ENCODE measurements at regions not wholly inside any gene's neighbourhood (a gene's known extent, or its start where the extent isn't known, plus 50 kb on each side); places are given as distances from the start of the nearest gene placed in this dataset.

DNA sequence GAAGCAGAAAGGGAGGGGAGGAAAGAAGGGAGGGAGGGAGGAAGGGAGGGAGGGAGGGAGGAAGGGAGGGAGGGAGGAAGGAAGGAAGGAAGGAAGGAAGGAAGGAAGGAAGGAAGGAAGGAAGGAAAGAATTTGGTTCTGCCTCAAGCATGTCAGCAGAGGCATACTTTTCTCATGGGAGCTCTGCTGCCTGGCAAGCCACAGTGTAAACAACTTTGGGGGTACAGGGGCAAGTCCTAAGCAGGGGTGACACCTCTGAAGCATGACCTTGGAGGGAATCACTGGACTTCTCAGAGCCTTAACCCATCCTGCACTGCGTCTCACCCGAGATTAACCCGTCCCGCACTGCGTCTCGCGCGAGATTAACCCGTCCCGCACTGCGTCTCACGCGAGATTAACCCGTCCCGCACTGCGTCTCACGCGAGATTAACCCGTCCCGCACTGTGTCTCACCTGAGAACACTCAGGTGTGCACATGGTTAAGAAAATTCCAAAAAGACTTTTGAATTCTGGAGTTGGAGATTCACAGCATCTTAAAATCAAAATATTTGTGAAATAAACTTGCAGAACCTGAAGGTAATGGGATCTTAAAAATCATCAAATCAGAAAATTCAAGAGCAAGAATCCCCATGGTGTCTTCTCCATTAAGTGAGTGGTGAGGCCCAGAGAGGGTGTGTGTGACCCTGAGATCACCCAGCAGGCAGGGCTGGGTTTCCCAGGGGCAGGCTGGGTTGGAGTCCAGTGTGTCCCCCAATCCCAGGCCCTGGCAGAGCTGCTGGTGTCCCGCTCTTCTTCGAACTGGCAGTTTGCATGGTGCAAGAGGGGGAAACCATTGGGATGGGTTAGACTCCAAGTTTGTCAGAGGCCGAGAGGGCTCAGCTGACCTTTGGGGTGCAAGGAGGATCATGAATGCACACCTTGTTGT lies 190.4 kb downstream of the MN1 start:
- H3K36me3 ChIP-seq (ENCODE audit: control insufficient read depth, insufficient read depth, low read length), result no peaks in the 10 kb centered on the region
- DNase-seq (ENCODE audit: low read depth), result no peak
- TF ChIP-seq, protein P1, sequence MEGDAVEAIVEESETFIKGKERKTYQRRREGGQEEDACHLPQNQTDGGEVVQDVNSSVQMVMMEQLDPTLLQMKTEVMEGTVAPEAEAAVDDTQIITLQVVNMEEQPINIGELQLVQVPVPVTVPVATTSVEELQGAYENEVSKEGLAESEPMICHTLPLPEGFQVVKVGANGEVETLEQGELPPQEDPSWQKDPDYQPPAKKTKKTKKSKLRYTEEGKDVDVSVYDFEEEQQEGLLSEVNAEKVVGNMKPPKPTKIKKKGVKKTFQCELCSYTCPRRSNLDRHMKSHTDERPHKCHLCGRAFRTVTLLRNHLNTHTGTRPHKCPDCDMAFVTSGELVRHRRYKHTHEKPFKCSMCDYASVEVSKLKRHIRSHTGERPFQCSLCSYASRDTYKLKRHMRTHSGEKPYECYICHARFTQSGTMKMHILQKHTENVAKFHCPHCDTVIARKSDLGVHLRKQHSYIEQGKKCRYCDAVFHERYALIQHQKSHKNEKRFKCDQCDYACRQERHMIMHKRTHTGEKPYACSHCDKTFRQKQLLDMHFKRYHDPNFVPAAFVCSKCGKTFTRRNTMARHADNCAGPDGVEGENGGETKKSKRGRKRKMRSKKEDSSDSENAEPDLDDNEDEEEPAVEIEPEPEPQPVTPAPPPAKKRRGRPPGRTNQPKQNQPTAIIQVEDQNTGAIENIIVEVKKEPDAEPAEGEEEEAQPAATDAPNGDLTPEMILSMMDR (IDR thresholded peaks at IDR 0.05; ENCODE audit: insufficient read depth, low read length, poor library complexity, severe bottlenecking), result no peak
- no peak overlapping the region for H3K4me3 ChIP-seq (ENCODE audit: low read depth, low read length)
- peaks cover 54% of the 10 kb centered on the region for H3K27me3 ChIP-seq (ENCODE audit: control insufficient read depth, insufficient read depth, low read length)

DNA sequence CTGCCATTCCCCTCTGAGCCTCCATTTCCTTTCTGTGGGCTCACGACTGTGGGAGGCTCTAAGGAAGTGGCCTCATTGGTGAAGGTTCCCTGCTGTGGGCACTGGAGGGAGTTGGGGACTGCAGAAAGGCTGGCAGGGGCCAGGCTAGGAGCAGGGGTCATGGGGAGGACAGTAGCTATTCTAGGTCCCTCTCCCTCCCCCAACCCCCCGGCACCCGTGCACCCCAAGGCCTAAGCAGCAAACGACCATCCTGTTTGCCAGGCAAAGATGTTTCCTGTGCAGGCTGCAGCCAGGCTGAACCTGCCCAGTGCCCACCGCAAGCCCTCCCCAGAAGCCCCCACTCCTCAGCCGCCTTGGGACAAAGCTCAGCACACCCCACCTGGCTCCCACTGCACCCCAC lies 189.4 kb downstream of the MN1 start:
- TF ChIP-seq, protein P1 (IDR thresholded peaks at IDR 0.05; ENCODE audit: insufficient read depth, low read length, poor library complexity, severe bottlenecking), result no peak
- H3K4me3 ChIP-seq (ENCODE audit: low read depth, low read length), result no peak overlapping the region
- no peak for DNase-seq (ENCODE audit: low read depth)
- H3K36me3 ChIP-seq (ENCODE audit: control insufficient read depth, insufficient read depth, low read length), result no peaks in the 10 kb centered on the region
- H3K27me3 ChIP-seq (ENCODE audit: control insufficient read depth, insufficient read depth, low read length), result peaks cover 56% of the 10 kb centered on the region

DNA sequence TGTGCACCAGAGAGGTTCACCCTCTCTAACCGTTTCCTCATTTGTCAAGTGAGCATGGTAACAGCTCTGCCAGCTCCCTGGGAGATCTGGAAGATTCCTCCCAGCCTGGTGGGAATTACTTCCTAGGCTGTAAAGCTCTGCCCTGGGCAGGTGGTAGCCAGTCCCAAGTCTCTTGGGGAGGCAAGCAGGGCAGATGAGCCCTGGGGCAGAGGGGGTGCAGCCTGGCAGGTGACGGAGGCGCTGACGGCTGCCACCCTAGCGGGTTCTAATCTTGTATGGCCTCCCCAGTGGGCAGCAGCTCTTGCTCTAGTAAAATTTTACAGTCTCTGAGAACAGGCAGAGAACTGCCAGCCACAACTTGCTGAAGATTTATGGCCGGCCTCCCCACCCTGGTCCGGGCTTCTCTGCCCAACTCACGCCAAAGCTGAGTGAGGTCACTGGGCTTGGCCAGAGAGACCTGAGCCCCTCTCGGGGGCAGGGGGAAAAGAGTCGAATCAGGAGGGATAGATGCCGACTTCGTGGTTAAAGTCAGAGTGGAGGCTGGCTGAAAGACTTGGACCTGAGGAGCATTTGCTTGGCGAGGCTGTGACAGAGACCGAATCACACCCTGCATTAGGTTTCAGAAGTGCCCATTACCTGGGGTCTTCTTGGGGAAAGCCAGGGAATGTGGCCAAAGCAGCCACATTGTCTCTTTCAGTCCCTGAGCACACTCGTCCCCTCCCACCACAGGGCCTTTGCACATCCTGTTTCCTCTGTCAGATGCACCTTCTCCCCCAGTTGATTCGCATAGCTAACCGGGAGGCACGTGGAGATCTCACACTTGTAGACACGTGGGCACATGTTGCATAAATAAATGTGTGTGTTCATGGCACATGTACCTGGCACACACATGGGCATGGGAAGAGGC lies 188.2 kb downstream of the MN1 start:
- Histone ChIP-seq H3K27me3 (ENCODE audit: control insufficient read depth, insufficient read depth, low read length) (peaks cover 52% of the 10 kb centered on the region), H3K36me3 (ENCODE audit: control insufficient read depth, insufficient read depth, low read length) (no peaks in the 10 kb centered on the region), H3K4me3 (ENCODE audit: low read depth, low read length) (no peak overlapping the region)
- TF ChIP-seq, protein P1 (IDR thresholded peaks at IDR 0.05; ENCODE audit: insufficient read depth, low read length, poor library complexity, severe bottlenecking), result no peak
- DNase-seq (ENCODE audit: low read depth), result no peak

DNA sequence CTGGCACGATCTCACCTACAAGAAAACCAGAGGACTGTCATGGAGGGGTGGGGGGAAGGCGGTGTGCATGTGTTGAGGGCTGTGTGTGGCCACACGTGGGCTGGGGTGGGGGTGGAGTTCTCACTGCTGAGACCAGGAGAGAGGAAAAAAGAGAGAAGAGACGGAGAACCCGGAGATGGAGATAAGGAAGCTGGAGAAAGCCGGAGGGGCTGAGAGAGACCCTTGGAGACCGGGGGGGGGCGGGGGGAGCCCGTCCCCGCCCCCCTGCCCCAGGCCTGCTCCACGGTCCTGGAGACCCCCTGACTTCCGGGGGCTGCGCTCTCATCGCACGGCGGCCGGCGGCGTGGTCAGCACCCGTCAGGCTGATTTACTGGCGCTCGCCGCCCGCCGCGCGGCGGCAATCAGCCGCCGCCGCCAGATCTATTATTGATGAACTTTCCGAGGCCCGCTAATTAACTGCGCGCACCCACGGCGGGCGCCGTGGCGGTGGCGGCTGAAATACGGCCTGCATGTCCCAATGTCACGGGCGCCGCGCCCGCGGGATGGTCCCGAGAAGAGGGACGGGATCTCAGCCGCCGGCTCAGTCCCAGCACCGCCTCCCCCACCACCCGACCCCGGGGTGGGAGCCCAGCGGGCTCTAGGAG lies 187.4 kb downstream of the MN1 start:
- Histone ChIP-seq H3K4me3 (ENCODE audit: low read depth, low read length) (peak overlapping the region; percentile 2), H3K36me3 (ENCODE audit: control insufficient read depth, insufficient read depth, low read length) (no peaks in the 10 kb centered on the region), H3K27me3 (ENCODE audit: control insufficient read depth, insufficient read depth, low read length) (peaks cover 55% of the 10 kb centered on the region)
- DNase-seq (ENCODE audit: low read depth), result no peak
- TF ChIP-seq, protein P1 (IDR thresholded peaks at IDR 0.05; ENCODE audit: insufficient read depth, low read length, poor library complexity, severe bottlenecking), result no peak

DNA sequence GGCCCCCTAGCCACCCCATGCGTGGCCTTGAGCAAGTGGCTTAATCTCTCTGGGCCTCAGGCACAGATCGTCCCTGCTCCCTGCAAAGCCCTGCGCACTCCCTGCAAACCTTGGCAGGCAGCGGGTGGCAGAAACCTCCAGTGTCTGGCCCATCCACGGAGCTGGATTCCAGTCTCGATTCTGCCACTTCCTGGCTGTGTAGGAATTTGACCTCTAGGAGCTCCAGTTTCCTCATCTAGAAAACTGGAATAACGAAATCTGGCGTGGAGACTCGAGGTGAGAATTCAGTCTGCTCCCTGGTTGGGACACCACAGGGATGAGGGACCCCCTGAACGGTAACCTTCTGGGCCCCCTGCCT lies 186.9 kb downstream of the MN1 start:
- TF ChIP-seq, protein P1 (IDR thresholded peaks at IDR 0.05; ENCODE audit: insufficient read depth, low read length, poor library complexity, severe bottlenecking), result no peak
- H3K27me3 ChIP-seq (ENCODE audit: control insufficient read depth, insufficient read depth, low read length), result peaks cover 55% of the 10 kb centered on the region
- no peak overlapping the region for H3K4me3 ChIP-seq (ENCODE audit: low read depth, low read length)

More for the DNA sequence above, 186.9 kb downstream of the MN1 start:
- H3K36me3 ChIP-seq (ENCODE audit: control insufficient read depth, insufficient read depth, low read length), result no peaks in the 10 kb centered on the region
- DNase-seq (ENCODE audit: low read depth), result no peak

Data from kidney epithelial cell (primary cell).